Right renal cortex interstitium (tissue), 3 donors: ENCODE measurements at regions not wholly inside any gene's neighbourhood (a gene's known extent, or its start where the extent isn't known, plus 50 kb on each side); places are given as distances from the start of the nearest gene placed in this dataset.
A peak's percentile ranks its signal among the peaks of the same experiment; 100 is the strongest.
"Not testable (repeated sequence)": the region's sequence is repeated elsewhere in the genome, so short reads cannot be mapped to it uniquely, and the experiment has no call there.

Source experiments
- DNase-seq, 3 donors: peaks; one replicate each; pipeline ENCODE4 v3.0.0-alpha.2; 2013; ENCODE audit warnings: low read depth in 3 of 3, low spot score in 2 of 3

GRCh38 chr4:104649631-104650030 is 154.9 kb upstream of the CXXC4 start:
- no peak for DNase-seq

- not testable (repeated sequence) for DNase-seq
Observed at GRCh38 chr4:104662269-104662668, 167.6 kb upstream of the CXXC4 start.

GRCh38 chr4:104677116-104677515 is 182.4 kb upstream of the CXXC4 start:
- peak; percentile 18 to 73 (median 71) for DNase-seq

- DNase-seq: no peak
Observed at GRCh38 chr4:104682311-104682710, 187.6 kb upstream of the CXXC4 start.

- no peak for DNase-seq
Observed at GRCh38 chr4:104693601-104694201, 199.0 kb upstream of the CXXC4 start.

- no peak for DNase-seq
Observed at GRCh38 chr4:104716584-104716983, 221.9 kb upstream of the CXXC4 start.

- no peak for DNase-seq
Observed at GRCh38 chr4:104719539-104720230, 225.0 kb upstream of the CXXC4 start.

GRCh38 chr4:104722467-104722866 is 227.8 kb upstream of the CXXC4 start:
- no peak for DNase-seq

- no peak for DNase-seq
Observed at GRCh38 chr4:104726002-104726401, 231.3 kb upstream of the CXXC4 start.

- DNase-seq: no peak
Observed at GRCh38 chr4:104727643-104728042, 232.9 kb upstream of the CXXC4 start.

- DNase-seq: no peak
Observed at GRCh38 chr4:104728380-104729122, 233.9 kb upstream of the CXXC4 start.

- DNase-seq: no peak
Observed at GRCh38 chr4:104732766-104733165, 238.1 kb upstream of the CXXC4 start.

- no peak for DNase-seq
Observed at GRCh38 chr4:104735174-104735573, 240.5 kb upstream of the CXXC4 start.

GRCh38 chr4:104740161-104740560 is 245.5 kb upstream of the CXXC4 start:
- no peak for DNase-seq

GRCh38 chr4:104743215-104743653 is 248.5 kb upstream of the CXXC4 start:
- DNase-seq: no peak

GRCh38 chr4:104747635-104748034 is 252.9 kb upstream of the CXXC4 start:
- DNase-seq: no peak

GRCh38 chr4:104749062-104749461 is 254.4 kb upstream of the CXXC4 start:
- no peak for DNase-seq

GRCh38 chr4:104750008-104750407 is 255.3 kb upstream of the CXXC4 start:
- no peak for DNase-seq

GRCh38 chr4:104751468-104751867 is 256.8 kb upstream of the CXXC4 start:
- no peak for DNase-seq

GRCh38 chr4:104752337-104752736 is 257.6 kb upstream of the CXXC4 start:
- DNase-seq: no peak

GRCh38 chr4:104756837-104757236 is 262.1 kb upstream of the CXXC4 start:
- no peak for DNase-seq

GRCh38 chr4:104758574-104758973 is 263.9 kb upstream of the CXXC4 start:
- DNase-seq: no peak
